ENCODE measurements at regions not wholly inside any gene's neighbourhood (a gene's known extent, or its start where the extent isn't known, plus 50 kb on each side); places are given as distances from the start of the nearest gene placed in this dataset.
A peak's percentile ranks its signal among the peaks of the same experiment; 100 is the strongest.

GRCh38 chr10:130921911-130922440, 389.5 kb downstream of the TCERG1L start (continued):
- no peak for TF ChIP-seq POLR2AphosphoS5 (IDR thresholded peaks at IDR 0.05; ENCODE audit: low read depth)

GRCh38 chr10:130923596-130923995, 387.9 kb downstream of the TCERG1L start:
- Mint-ChIP-seq H3K27ac (no peak overlapping the region), H3K27me3 (ENCODE audit: insufficient read depth, low read depth, poor library complexity) (no peaks in the 10 kb centered on the region), H3K4me3 (no peak overlapping the region), H3K9me3 (peaks cover 18% of the 10 kb centered on the region), H3K4me1 (no peaks in the 10 kb centered on the region), H3K36me3 (ENCODE audit: low read depth) (no peaks in the 10 kb centered on the region)
- Histone ChIP-seq H3K4me3 (no peak overlapping the region), H3K9me2 (ENCODE audit: insufficient read depth) (no peaks in the 10 kb centered on the region), H2AFZ (no peak overlapping the region), H3K27me3 (ENCODE audit: insufficient read depth) (no peaks in the 10 kb centered on the region), H3K79me2 (replicated peaks; ENCODE audit: insufficient read depth) (no peaks in the 10 kb centered on the region), H3K27ac (ENCODE audit: low read depth) (no peak overlapping the region), H3K4me2 (no peak overlapping the region), H4K20me1 (replicated peaks; ENCODE audit: insufficient read depth) (no peaks in the 10 kb centered on the region), H3K36me3 (ENCODE audit: insufficient read depth) (no peaks in the 10 kb centered on the region), H3F3A (replicated peaks; ENCODE audit: low read depth) (no peaks in the 10 kb centered on the region), H3K4me1 (ENCODE audit: insufficient read depth) (no peaks in the 10 kb centered on the region)
- ATAC-seq (no peak), DNase-seq (ENCODE audit: low spot score) (no peak)
- TF ChIP-seq POLR2AphosphoS5 (IDR thresholded peaks at IDR 0.05; ENCODE audit: low read depth): no peak
- TF ChIP-seq JUNB (IDR thresholded peaks at IDR 0.05; ENCODE audit: unreplicated experiment): no peak
- no peak for TF ChIP-seq CREB1 (CRISPR knock-in tag; IDR thresholded peaks at IDR 0.05; ENCODE audit: low read depth)
- no peak for TF ChIP-seq CTCF (conservative IDR thresholded peaks at IDR 0.05; ENCODE audit: low read depth in 2 of 2)

GRCh38 chr10:130924138-130924819, 387.2 kb downstream of the TCERG1L start:
- Mint-ChIP-seq H3K27ac (no peak overlapping the region), H3K9me3 (peaks cover 21% of the 10 kb centered on the region), H3K36me3 (ENCODE audit: low read depth) (no peaks in the 10 kb centered on the region), H3K4me1 (no peaks in the 10 kb centered on the region), H3K27me3 (ENCODE audit: insufficient read depth, low read depth, poor library complexity) (no peaks in the 10 kb centered on the region), H3K4me3 (no peak overlapping the region)
- Histone ChIP-seq H3K79me2 (replicated peaks; ENCODE audit: insufficient read depth) (no peaks in the 10 kb centered on the region), H3K4me3 (no peak overlapping the region), H3K4me1 (ENCODE audit: insufficient read depth) (no peaks in the 10 kb centered on the region), H3F3A (replicated peaks; ENCODE audit: low read depth) (no peaks in the 10 kb centered on the region), H3K4me2 (no peak overlapping the region), H3K27me3 (ENCODE audit: insufficient read depth) (no peaks in the 10 kb centered on the region), H3K27ac (ENCODE audit: low read depth) (no peak overlapping the region), H4K20me1 (replicated peaks; ENCODE audit: insufficient read depth) (no peaks in the 10 kb centered on the region), H3K9me2 (ENCODE audit: insufficient read depth) (no peaks in the 10 kb centered on the region), H2AFZ (no peak overlapping the region), H3K36me3 (ENCODE audit: insufficient read depth) (no peaks in the 10 kb centered on the region)
- peak; percentile 72 for DNase-seq (ENCODE audit: low spot score)
- ATAC-seq: peak; percentile 95
- peak; percentile 92 for TF ChIP-seq REST (IDR thresholded peaks at IDR 0.05; ENCODE audit: unreplicated experiment)
- TF ChIP-seq ZNF331 (CRISPR knock-in tag; IDR thresholded peaks at IDR 0.05; ENCODE audit: low read depth): no peak

All from GM23338 (cell line).